Stimulated activated naive CD8-positive, alpha-beta T cell treated with anti-CD3 and anti-CD28 coated beads, Interleukin-15, Interleukin-2, amounts not matched to agents 100 U/mL and 50 U/mL, for 24 hours (primary cell): ENCODE measurements at regions not wholly inside any gene's neighbourhood (a gene's known extent, or its start where the extent isn't known, plus 50 kb on each side); places are given as distances from the start of the nearest gene placed in this dataset.

ENCODE experiments used
- ATAC-seq: fragments of 150-1000 bp; cut with Tn5 transposase; one replicate; pipeline ENCODE4 v1.10.0; 2021
- DNase-seq: peaks from one replicate; pipeline ENCODE4 v3.0.0; 2021

- ATAC-seq = no peak
- no peak for DNase-seq
Measured at GRCh38 chr4:132540797-132541196, 608.3 kb upstream of the PCDH10 start.

GRCh38 chr4:132542228-132542627, 606.9 kb upstream of the PCDH10 start:
- DNase-seq = no peak
- ATAC-seq = no peak

GRCh38 chr4:132548463-132548862, 600.6 kb upstream of the PCDH10 start:
- DNase-seq (no peak), ATAC-seq (no peak)

DNA sequence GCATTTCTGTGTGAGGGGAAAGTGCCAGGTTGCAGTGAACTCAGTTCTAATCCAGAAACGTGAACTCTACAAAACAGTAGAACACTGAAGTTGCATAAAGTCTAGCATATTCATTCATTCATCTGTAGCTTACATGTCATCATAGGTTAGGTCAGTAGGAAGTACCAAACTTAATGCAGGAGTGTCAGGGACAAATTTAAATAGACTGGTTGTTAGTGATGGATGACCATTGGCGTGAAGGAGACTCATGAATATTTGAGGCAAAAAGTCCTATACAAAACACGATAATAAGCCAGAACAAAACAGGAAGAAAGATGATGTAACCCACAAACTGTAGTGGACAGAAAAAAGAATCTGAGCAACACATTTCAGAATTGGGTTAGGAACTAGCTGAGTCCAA, 592.8 kb upstream of the PCDH10 start:
- no peak for ATAC-seq
- no peak for DNase-seq

DNA sequence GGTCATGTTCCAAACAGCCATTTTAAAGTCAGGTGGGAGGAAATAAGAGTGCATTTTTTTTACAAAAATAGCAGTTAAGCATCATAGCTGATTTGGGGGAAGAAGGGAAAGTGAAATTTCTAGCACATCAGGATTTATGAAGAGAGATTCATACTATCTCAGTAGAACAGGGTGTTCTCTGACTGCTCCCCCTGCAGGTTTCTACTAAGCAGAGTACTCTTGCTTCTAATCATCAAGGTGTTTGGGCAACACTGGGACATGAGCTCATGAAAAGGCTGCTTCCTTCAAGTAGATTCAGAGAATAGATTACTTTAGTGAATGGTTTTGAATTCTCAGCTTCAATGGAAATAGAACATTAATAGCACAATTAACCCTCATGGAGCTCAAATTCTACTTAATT, 591.4 kb upstream of the PCDH10 start:
- ATAC-seq (no peak), DNase-seq (no peak)

GRCh38 chr4:132564920-132565319, 584.2 kb upstream of the PCDH10 start:
- DNase-seq = no peak
- no peak for ATAC-seq

DNA sequence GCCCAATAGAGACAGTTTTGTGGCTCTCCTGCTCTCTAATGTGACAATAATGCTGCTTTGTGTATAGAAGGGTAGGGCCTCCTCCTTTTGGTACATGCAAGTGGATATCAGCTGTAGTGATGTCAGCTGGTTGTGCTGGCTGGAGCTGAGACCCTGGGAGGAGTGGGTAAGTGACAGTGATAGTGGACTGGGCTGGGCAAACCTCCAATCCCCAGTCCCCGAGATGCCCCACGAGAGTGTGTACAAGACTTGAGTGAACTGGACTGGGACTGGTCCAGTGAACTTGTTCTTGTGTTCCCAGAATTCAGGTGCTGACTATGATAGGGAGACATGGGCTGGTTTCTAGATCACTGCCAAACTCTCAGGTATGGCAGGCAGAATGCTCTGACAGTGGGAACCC, 583.6 kb upstream of the PCDH10 start:
- DNase-seq = no peak
- no peak for ATAC-seq

DNA sequence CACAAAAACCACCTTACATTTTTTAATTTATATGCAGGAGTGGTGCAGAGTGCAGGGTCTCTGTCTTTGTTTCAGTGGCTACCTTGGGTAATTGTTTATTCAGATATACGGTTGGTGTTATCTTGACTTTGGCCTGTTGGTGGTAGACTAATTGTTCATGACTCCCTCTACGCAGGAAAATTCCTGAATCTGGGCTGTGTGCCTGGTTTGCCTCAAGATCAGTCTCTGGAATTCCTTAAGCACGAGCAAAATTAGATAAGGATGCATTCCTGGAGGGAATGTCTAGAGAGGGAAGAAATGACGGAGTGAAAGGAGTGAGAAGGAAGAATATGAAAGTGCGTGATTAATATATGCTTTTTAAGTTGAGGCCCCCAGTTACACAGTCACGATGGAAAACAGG, 576.9 kb upstream of the PCDH10 start:
- DNase-seq (no peak), ATAC-seq (no peak)

DNA sequence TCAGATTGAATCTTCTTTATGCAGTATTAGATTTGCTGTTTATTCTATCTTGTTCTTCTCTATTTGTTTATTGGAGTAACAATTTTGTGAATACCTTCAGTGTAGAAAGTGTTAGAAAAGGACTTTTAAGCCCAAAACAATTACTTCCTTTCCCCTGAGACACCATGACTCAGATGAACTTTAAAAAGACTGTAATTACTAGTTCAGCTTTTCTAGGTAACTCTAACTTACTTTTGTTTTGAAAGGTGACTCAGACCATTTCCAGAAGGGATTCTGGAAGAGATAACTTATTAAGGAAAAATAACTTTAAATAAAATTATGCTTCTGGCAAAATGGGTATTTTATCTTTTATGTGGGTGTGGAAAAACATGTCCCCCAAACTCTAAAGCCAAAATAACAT, 561.5 kb upstream of the PCDH10 start:
- no peak for DNase-seq
- ATAC-seq = no peak

- DNase-seq (no peak), ATAC-seq (no peak)
Measured at GRCh38 chr4:132592340-132592739, 556.8 kb upstream of the PCDH10 start.

- no peak for ATAC-seq
- DNase-seq = no peak
Measured at GRCh38 chr4:132592850-132593249, 556.2 kb upstream of the PCDH10 start.

DNA sequence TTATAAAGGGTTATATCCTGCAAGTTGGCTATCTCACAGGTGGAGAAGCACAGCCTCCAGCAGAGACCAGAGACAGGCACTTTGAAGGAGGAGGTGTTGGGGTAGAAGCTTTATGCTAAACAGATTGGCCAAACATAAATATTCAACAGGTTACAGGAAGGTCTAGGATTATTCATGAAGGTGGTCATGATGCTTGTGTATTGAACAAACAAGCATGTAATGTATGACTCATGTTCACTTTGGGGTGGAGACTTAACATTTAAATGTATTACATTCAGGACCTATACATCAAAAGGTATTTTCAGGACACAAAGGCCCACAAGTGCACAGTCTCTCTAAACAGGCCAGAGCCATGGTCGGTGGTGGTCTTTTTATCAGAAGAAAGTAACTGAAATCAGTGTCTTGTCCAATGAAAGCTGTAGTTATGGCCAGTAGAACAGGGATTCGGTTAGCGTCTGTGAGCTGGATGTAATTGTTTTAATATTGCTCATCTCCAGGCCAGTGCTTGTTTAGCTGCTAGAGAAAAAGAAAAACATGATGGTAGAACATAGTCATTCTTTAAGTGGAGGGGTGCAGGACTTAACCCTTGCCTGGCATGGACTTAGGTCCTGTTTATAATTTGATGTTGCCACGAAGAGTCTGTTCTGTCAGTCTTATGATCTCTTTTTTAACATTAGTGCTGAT, 555.2 kb upstream of the PCDH10 start:
- DNase-seq (no peak), ATAC-seq (no peak)

DNA sequence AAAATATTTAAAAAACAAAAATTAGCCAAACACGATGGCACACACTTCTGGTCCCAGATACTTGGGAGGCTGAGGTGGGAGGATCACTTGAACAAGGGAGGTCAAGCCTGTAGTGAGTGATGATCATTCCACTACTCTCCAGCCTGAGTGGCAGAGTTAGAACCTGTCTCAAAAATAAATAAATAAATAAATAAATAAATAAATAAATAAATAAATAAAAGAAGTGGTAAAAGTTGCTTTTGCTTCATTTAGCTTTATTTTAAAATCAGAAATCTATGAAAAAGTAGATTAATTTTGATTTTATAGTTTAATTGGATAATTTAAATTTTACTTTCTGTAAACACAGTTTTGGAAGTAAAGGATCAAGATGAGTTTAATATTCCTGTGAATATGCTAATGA, 552.9 kb upstream of the PCDH10 start:
- no peak for DNase-seq
- ATAC-seq = no peak

DNA sequence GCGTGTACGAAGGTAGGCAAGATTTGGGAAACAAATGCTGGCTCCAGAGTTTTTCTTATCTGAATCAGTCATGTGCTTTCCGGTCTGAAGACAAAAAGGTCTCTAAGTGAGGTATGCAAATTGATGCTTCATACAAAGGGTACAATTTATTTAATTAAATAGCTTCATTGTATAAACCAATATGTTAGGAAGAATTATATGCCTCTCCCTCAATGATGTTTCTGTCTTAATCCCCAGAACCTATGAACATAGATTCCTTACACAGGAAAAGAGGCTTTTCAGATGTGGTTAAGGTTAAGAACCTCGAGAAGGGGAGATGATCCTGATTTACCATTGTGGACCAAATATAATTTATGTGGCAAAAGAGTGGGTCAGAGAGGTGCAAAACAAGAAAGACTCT, 543.5 kb upstream of the PCDH10 start:
- DNase-seq (no peak), ATAC-seq (no peak)

GRCh38 chr4:132614682-132615081, 534.4 kb upstream of the PCDH10 start:
- ATAC-seq = no peak
- DNase-seq = no peak

DNA sequence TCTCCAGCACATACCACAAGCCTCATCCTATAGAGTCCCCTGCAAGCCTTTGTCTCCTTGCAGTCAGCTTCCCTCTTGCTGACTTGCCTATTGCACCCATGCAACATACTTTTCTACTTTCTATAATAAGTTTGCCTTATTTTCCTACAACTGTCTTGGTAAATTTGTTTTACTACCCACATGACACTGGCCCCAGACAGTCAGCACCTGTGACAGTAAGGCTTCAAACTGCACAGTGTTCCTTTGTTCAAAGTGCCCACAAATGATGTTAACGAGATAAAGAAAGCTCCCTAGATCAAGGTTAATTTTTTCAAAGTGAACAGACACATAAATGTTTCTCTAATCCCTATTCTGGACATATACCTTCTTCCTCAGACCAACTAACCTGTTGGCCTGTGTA, 529.1 kb upstream of the PCDH10 start:
- no peak for ATAC-seq

GRCh38 chr4:132642016-132642817, 506.9 kb upstream of the PCDH10 start:
- ATAC-seq (no peak), DNase-seq (no peak)

More for the DNA sequence above, 529.1 kb upstream of the PCDH10 start:
- no peak for DNase-seq

- ATAC-seq (no peak), DNase-seq (no peak)
Measured at GRCh38 chr4:132646186-132646585, 502.9 kb upstream of the PCDH10 start.

DNA sequence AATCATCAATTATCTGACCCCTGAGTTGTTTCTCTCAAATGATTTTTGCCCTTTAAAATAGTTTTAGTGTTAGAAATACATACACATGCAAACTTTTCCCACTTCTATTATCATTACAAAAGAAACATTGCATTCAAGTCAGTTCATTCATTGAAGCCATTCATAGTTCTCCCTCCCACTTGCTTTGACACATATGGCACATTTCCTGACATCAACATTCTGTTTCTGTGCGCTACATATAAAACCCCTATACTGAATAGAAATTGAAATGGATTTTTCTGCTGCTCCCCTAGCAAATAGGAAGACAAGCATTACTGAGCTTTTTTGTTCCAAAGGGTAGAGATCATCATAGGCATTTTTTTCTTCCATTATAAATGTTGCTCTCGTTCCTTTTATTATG, 497.9 kb upstream of the PCDH10 start:
- ATAC-seq = no peak
- DNase-seq = no peak

- DNase-seq (no peak), ATAC-seq (no peak)
Measured at GRCh38 chr4:132660181-132660580, 488.9 kb upstream of the PCDH10 start.

GRCh38 chr4:132662456-132662855, 486.6 kb upstream of the PCDH10 start:
- DNase-seq = no peak
- ATAC-seq = no peak

GRCh38 chr4:132669786-132670185, 479.3 kb upstream of the PCDH10 start:
- no peak for ATAC-seq
- no peak for DNase-seq

DNA sequence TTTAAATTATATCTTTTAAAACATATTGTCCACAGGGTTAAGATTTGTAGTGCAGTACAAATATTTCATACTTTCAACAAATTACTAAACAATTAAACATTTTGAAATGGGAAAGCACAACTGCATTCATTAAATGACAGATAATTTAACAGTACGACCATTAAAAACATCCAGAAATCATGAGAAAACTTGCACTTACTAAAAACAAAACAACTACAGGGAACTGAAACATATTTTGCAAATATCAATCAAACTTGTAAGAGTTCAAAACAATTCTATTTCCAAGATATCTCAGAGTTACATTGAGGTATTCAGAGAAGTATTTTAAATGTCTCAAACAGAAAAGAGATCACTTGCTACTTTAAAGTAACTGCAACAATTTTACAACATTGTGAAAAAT, 478.5 kb upstream of the PCDH10 start:
- ATAC-seq (no peak), DNase-seq (no peak)

DNA sequence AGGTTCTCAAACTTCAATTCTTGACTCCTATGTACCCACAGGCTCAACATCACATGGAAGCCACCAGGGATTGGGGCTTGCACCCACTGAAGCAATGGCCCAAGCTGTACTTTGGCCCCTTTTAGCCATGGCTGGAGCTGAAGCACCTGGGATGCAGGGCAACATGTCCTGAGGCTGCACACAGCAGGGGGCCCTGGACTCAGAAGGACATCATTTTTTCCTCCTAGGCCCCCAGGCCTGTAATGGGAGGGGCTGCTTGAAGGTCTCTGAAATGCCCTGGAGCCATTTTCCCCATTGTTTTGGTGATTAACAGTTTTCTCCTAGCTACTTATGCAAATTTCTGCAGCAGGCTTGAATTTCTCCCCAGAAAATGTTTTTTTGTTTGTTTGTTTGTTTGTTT, 465.1 kb upstream of the PCDH10 start:
- DNase-seq = peak; percentile 3
- ATAC-seq = no peak
